A549 (cell line): ENCODE measurements at regions not wholly inside any gene's neighbourhood (a gene's known extent, or its start where the extent isn't known, plus 50 kb on each side); places are given as distances from the start of the nearest gene placed in this dataset.

Experiments
- ATAC-seq, 2 experiments: fragments of 200-7000 bp in 1 of 2; fragments of >200 bp in 1 of 2; cut with Nextera tagmentation in 1 of 2; cut with Tn5 transposase in 1 of 2; 3 replicates each; pipeline versions ENCODE4 v1.8.0 to v1.9.1; 2018 to 2020; ENCODE audit warnings: mild to moderate bottlenecking in 1 of 2, moderate library complexity in 1 of 2
- CTCF ChIA-PET: fragments of 300-600 bp; sonication (Branson Sonifier 250); formaldehyde crosslinking; extraction: SDS; loops from one replicate; lab custom pipeline; 2021; ENCODE audit warnings: antibody characterized with exemption, inconsistent platforms; lab: Yijun Ruan, JAX
- POLR2A ChIA-PET: fragments of 350-600 bp; formaldehyde crosslinking; extraction: SDS; loops from one replicate; lab custom pipeline; 2021; ENCODE audit warnings: antibody characterized with exemption, inconsistent platforms; lab: Yijun Ruan, JAX
- DNase-seq, 2 experiments: peaks; one replicate each; pipeline versions ENCODE4 v3.0.0 to v3.0.0-alpha.2; 2011 to 2016; ENCODE audit warnings: low read depth in 1 of 2, low spot score in 1 of 2
- FAIRE-seq: peaks from 2 replicates; lab custom pipeline; 2011; peaks lifted over from hg19 to GRCh38; lab: Jason Lieb, UNC
- H3K27ac ChIP-seq, 2 experiments: fragments of >200 bp; sonication (Bioruptor Twin); formaldehyde crosslinking; 3 replicates each; pipeline ENCODE4 v1.5.1; 2016 to 2017
- H3K4me1 ChIP-seq: fragments of >200 bp; sonication (Bioruptor Twin); formaldehyde crosslinking; 3 replicates; pipeline ENCODE4 v1.6.1; 2016
- H3K4me2 ChIP-seq: fragments of >200 bp; sonication (Bioruptor Twin); formaldehyde crosslinking; 3 replicates; pipeline ENCODE4 v1.6.1; 2016
- H3K4me3 ChIP-seq: fragments of >200 bp; sonication (Bioruptor Twin); formaldehyde crosslinking; 3 replicates; pipeline ENCODE4 v1.5.1; 2016
- H3K9me3 ChIP-seq: fragments of >200 bp; sonication (Bioruptor Twin); formaldehyde crosslinking; 3 replicates; pipeline ENCODE4 v1.6.1; 2016
- BCL3 ChIP-seq: fragments of >200 bp; sonication (Bioruptor Twin); formaldehyde crosslinking; IDR thresholded peaks from 3 replicates; pipeline ENCODE4 v1.6.1; 2016
- BHLHE40 ChIP-seq: IDR thresholded peaks from 2 replicates; pipeline ENCODE4 v1.6.1; 2012; ENCODE audit warnings: low read depth, low read length, inconsistent platforms
- CBX2 ChIP-seq: fragments of 200-600 bp; sonication (generic); IDR thresholded peaks from 2 replicates; pipeline ENCODE4 v1.6.1; 2016; ENCODE audit warnings: low read depth, mild to moderate bottlenecking, borderline replicate concordance
- GATA3 ChIP-seq: IDR thresholded peaks from 2 replicates; pipeline ENCODE4 v1.6.1; 2012; ENCODE audit warnings: borderline replicate concordance
- HES2 ChIP-seq: fragments of >200 bp; sonication (Bioruptor Twin); formaldehyde crosslinking; IDR thresholded peaks from 2 replicates; pipeline ENCODE4 v1.6.1; 2016
- HEYL ChIP-seq: fragments of 250-450 bp; sonication (Bioruptor Pico); IDR thresholded peaks from 2 replicates; pipeline ENCODE4 v1.8.0; 2021; ENCODE audit warnings: mild to moderate bottlenecking, moderate library complexity
- HOXA7 ChIP-seq: fragments of 250-450 bp; sonication (Bioruptor Pico); IDR thresholded peaks from 2 replicates; pipeline ENCODE4 v1.5.0; 2020; ENCODE audit warnings: mild to moderate bottlenecking, moderate library complexity
- HOXB13 ChIP-seq: fragments of 250-450 bp; sonication (Bioruptor Pico); IDR thresholded peaks from 2 replicates; pipeline ENCODE4 v1.5.0; 2020; ENCODE audit warnings: low read depth, mild to moderate bottlenecking, moderate library complexity
- MAX ChIP-seq: IDR thresholded peaks from 2 replicates; pipeline ENCODE4 v1.6.1; 2012
- MYC ChIP-seq: IDR thresholded peaks from 2 replicates; pipeline ENCODE4 v1.6.1; 2012; ENCODE audit warnings: mild to moderate bottlenecking, inconsistent platforms, low read length, improper control_type of control experiment, borderline replicate concordance
- POLR2A ChIP-seq: IDR thresholded peaks from 2 replicates; pipeline ENCODE4 v1.6.1; 2012; ENCODE audit warnings: mild to moderate bottlenecking, low read length
- RARB ChIP-seq: fragments of 250-450 bp; sonication (Bioruptor Pico); IDR thresholded peaks from 2 replicates; pipeline ENCODE4 v1.8.0; 2021; ENCODE audit warnings: mild to moderate bottlenecking, moderate library complexity
- RCOR1 ChIP-seq: fragments of 150-350 bp; IDR thresholded peaks from 2 replicates; pipeline ENCODE4 v1.6.1; 2014; ENCODE audit warnings: antibody characterized with exemption, low read length, low read depth
- REST ChIP-seq: fragments of 200-600 bp; sonication (generic); IDR thresholded peaks from 2 replicates; pipeline ENCODE4 v1.6.1; 2016; ENCODE audit warnings: antibody characterized with exemption, mild to moderate bottlenecking, moderate library complexity
- RFX5 ChIP-seq: fragments of 450-650 bp; IDR thresholded peaks from 2 replicates; pipeline ENCODE4 v1.7.1; 2014; ENCODE audit warnings: antibody characterized with exemption, mild to moderate bottlenecking, moderate library complexity
- SMC3 ChIP-seq: fragments of >200 bp; sonication (Bioruptor Twin); formaldehyde crosslinking; IDR thresholded peaks from 3 replicates; pipeline ENCODE4 v1.6.1; 2018; ENCODE audit warnings: inconsistent platforms
- TP53 ChIP-seq: fragments of 250-450 bp; sonication (Bioruptor Pico); IDR thresholded peaks from 2 replicates; pipeline ENCODE4 v1.5.0; 2021; ENCODE audit warnings: mild to moderate bottlenecking, moderate library complexity
- ZNF302 ChIP-seq: fragments of 250-450 bp; sonication (Bioruptor Pico); IDR thresholded peaks from 2 replicates; pipeline ENCODE4 v1.9.0; 2021; ENCODE audit warnings: inconsistent platforms, mild to moderate bottlenecking, moderate library complexity
- ZSCAN20 ChIP-seq: fragments of 250-450 bp; sonication (Bioruptor Pico); IDR thresholded peaks from 2 replicates; pipeline ENCODE4 v1.8.0; 2022; ENCODE audit warnings: mild to moderate bottlenecking, moderate library complexity
- WGBS: methylation state at CpG from one replicate; pipeline ENCODE4 v1.1.6; 2017; ENCODE audit errors: missing lambda C conversion rate; 5-methylcytosine and 5-hydroxymethylcytosine counted together
- TF ChIP-seq, protein P1 (sequence below): fragments of 250-450 bp; sonication (Bioruptor Pico); IDR thresholded peaks from 2 replicates; pipeline ENCODE4 v1.5.0; 2021; ENCODE audit warnings: mild to moderate bottlenecking, moderate library complexity, borderline replicate concordance
- TF ChIP-seq, protein P2 (sequence below): IDR thresholded peaks from 2 replicates; pipeline ENCODE4 v1.6.1; 2012
- TF ChIP-seq, protein P3 (sequence below): IDR thresholded peaks from 2 replicates; pipeline ENCODE4 v1.6.1; 2012; ENCODE audit warnings: low read depth, borderline replicate concordance

DNA sequence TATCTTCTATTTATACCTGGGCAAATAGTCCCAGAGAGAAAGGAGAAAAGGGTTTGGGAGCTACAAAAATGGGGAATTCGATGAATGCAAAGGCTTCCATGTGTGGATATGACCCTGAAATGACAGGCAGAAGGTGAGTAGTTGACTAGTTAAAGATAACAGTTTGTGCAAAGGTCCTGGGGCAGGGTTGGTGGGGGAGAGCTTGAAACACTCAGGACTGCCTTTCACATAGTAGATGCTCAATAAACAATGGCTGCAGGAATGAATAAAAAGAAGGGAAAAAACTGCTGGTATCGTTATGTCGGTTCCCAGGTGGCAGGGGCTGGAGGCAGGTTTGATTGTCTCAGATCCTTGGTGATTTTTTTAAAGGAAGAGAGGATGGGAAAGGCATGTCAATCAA is 445.5 kb downstream of the HAPSTR1 start:
- ChIA-PET CTCF (no interaction called here), POLR2A (no interaction called here)
- ATAC-seq (no peak), DNase-seq (no peak), FAIRE-seq (no peak)
- H3K4me3 ChIP-seq = no peak overlapping the region
- no peaks in the 10 kb centered on the region for H3K9me3 ChIP-seq
- no peaks in the 10 kb centered on the region for H3K4me1 ChIP-seq
- no peak overlapping the region for H3K27ac ChIP-seq
- no peak overlapping the region for H3K4me2 ChIP-seq
- 1% methylated on average over 3 of the region's 3 CpGs for WGBS
- no peak for TF ChIP-seq CBX2
- TF ChIP-seq, protein P1, sequence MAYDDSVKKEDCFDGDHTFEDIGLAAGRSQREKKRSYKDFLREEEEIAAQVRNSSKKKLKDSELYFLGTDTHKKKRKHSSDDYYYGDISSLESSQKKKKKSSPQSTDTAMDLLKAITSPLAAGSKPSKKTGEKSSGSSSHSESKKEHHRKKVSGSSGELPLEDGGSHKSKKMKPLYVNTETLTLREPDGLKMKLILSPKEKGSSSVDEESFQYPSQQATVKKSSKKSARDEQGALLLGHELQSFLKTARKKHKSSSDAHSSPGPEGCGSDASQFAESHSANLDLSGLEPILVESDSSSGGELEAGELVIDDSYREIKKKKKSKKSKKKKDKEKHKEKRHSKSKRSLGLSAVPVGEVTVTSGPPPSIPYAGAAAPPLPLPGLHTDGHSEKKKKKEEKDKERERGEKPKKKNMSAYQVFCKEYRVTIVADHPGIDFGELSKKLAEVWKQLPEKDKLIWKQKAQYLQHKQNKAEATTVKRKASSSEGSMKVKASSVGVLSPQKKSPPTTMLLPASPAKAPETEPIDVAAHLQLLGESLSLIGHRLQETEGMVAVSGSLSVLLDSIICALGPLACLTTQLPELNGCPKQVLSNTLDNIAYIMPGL (CRISPR knock-in tag) = no peak
- no peak for TF ChIP-seq BHLHE40
- no peak for TF ChIP-seq POLR2A
- no peak for TF ChIP-seq HOXB13 (CRISPR knock-in tag)
- no peak for TF ChIP-seq RARB (CRISPR knock-in tag)
- no peak for TF ChIP-seq HEYL (CRISPR knock-in tag)
- TF ChIP-seq SMC3 = no peak
- TF ChIP-seq ZNF302 (CRISPR knock-in tag) = no peak
- TF ChIP-seq MAX = no peak
- no peak for TF ChIP-seq MYC
- no peak for TF ChIP-seq ZSCAN20 (CRISPR knock-in tag)
- TF ChIP-seq, protein P2, sequence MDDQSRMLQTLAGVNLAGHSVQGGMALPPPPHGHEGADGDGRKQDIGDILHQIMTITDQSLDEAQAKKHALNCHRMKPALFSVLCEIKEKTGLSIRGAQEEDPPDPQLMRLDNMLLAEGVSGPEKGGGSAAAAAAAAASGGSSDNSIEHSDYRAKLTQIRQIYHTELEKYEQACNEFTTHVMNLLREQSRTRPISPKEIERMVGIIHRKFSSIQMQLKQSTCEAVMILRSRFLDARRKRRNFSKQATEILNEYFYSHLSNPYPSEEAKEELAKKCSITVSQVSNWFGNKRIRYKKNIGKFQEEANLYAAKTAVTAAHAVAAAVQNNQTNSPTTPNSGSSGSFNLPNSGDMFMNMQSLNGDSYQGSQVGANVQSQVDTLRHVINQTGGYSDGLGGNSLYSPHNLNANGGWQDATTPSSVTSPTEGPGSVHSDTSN = no peak
- TF ChIP-seq RFX5 = no peak
- no peak for TF ChIP-seq RCOR1
- no peak for TF ChIP-seq REST
- TF ChIP-seq, all 56 proteins: peak for 0

DNA sequence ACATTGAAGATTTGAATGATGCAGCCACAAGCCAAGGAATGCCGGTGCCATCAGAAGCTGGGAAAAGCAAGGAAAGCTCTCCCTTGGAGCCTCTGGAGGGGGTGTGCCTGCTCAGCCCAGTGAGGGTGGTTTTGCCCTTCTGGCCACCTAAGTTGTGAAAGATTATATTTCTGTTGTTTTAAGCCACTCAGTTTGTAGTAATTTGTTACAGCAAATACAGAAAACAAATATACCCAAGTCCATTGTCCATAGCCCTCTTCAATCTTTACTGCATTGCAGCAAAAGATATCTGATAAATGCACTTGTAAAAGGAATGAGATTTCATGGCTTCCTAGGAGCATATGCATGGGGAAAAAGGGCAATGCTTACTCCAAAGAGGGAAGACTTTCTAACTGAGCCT is 447.9 kb downstream of the HAPSTR1 start:
- no peak overlapping the region for H3K4me3 ChIP-seq
- FAIRE-seq (no peak), ATAC-seq (no peak), DNase-seq (no peak)
- ChIA-PET POLR2A (no interaction called here), CTCF (no interaction called here)
- H3K4me2 ChIP-seq = no peak overlapping the region
- no peak overlapping the region for H3K27ac ChIP-seq
- H3K4me1 ChIP-seq = no peaks in the 10 kb centered on the region
- H3K9me3 ChIP-seq = no peaks in the 10 kb centered on the region
- TF ChIP-seq GATA3 (no peak), HOXB13 (CRISPR knock-in tag) (no peak), HOXA7 (CRISPR knock-in tag) (no peak), SMC3 (no peak)
- WGBS = 37% methylated on average over 1 of the region's 1 CpG

GRCh38 chr16:9541723-9542122 is 450.3 kb downstream of the HAPSTR1 start:
- DNase-seq (no peak), ATAC-seq (no peak), FAIRE-seq (no peak)
- H3K27ac ChIP-seq = no peak overlapping the region
- H3K9me3 ChIP-seq = no peaks in the 10 kb centered on the region
- no peak overlapping the region for H3K4me3 ChIP-seq
- WGBS = 16% methylated on average over 5 of the region's 5 CpGs
- ChIA-PET POLR2A (no interaction called here), CTCF (no interaction called here)
- H3K4me1 ChIP-seq = no peaks in the 10 kb centered on the region
- H3K4me2 ChIP-seq = no peak overlapping the region
- no peak for TF ChIP-seq TP53
- TF ChIP-seq, protein P3, sequence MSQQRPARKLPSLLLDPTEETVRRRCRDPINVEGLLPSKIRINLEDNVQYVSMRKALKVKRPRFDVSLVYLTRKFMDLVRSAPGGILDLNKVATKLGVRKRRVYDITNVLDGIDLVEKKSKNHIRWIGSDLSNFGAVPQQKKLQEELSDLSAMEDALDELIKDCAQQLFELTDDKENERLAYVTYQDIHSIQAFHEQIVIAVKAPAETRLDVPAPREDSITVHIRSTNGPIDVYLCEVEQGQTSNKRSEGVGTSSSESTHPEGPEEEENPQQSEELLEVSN = no peak
- no peak for TF ChIP-seq RARB (CRISPR knock-in tag)
- TF ChIP-seq, protein P1 (CRISPR knock-in tag) = no peak
- TF ChIP-seq HES2 = no peak
- TF ChIP-seq BCL3 = no peak
